Stimulated activated CD8-positive, alpha-beta memory T cell treated with anti-CD3 and anti-CD28 coated beads, Interleukin-15, amount 100 ng/mL, for 24 hours (primary cell): ENCODE measurements at regions not wholly inside any gene's neighbourhood (a gene's known extent, or its start where the extent isn't known, plus 50 kb on each side); places are given as distances from the start of the nearest gene placed in this dataset.
"Not testable (repeated sequence)": the region's sequence is repeated elsewhere in the genome, so short reads cannot be mapped to it uniquely, and the experiment has no call there.

Experiments used
- DNase-seq: peaks from one replicate; pipeline ENCODE4 v3.0.0-alpha.2; 2020; ENCODE audit warnings: low read depth

DNA sequence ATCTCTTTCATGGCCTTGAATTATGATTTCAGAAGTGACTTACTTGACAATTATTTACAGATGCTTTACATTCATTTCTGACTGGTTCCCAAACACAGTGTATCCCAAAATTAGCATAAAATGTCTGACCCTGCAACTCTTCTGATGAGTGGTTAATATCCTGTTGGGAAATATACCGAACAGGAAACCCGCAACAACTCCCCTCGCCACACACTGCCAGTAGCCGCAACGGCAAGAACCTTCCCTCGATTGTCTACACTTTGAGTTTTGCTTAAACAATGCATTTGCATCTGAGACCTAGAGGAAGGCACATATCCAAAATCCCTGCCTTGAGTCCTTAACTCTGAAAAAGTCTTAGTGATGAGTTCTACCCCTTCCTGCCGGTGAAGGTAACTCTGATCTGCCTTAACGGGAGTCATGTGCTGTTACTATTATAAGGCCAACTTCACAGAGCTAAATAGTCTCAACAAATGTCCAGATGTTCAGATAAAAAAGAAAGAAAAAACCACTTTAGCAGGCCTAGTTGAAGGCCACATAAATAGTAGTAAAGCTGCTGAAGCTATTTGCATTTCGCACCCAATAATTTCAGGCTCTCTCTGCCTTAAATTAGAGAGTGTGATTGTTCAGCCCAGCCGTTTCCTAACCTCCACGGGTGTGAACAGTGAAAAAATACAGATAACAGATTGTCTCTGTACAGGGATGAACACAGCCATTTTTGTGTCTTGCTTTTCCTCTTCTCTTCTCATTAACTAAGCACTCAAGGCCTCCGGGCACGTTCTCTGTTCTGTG, 321.1 kb downstream of the HS3ST3B1 start:
- no peak for DNase-seq

GRCh38 chr17:14619821-14620220, 318.9 kb downstream of the HS3ST3B1 start:
- no peak for DNase-seq

- DNase-seq = no peak
Observed at GRCh38 chr17:14616528-14616927, 315.6 kb downstream of the HS3ST3B1 start.

GRCh38 chr17:14605267-14605599, 304.4 kb downstream of the HS3ST3B1 start:
- DNase-seq = no peak

DNA sequence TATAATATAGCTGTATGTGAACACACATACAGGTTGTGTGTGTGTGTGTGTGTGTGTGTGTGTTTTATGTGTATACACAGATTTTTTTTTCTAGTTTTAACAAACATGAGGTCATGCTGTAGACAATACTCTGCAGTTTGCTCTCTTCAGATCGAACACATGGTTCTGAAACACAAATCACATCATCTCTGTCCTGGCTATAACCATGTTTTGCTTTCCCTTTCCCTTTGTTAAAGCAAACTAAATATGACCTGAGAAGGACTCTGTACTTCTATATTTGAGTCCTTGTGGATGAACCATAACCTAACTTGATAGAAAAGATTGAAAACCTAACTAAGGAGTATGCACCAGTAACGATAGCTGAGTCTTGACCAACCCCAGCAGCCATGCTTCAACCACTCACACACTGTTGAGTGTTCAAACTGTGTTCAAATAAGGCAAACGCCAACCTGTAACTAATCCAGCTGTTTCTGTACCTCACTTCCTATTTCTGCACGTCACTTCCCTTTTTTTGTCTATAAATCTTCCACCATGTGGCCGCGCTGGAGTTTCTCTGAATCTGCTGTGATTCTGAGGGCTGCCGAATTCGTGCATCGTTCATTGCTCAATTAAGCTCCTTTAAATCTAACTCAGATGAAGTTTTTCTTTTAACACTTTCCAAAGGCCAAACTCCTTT, 303.8 kb downstream of the HS3ST3B1 start:
- DNase-seq = no peak

DNA sequence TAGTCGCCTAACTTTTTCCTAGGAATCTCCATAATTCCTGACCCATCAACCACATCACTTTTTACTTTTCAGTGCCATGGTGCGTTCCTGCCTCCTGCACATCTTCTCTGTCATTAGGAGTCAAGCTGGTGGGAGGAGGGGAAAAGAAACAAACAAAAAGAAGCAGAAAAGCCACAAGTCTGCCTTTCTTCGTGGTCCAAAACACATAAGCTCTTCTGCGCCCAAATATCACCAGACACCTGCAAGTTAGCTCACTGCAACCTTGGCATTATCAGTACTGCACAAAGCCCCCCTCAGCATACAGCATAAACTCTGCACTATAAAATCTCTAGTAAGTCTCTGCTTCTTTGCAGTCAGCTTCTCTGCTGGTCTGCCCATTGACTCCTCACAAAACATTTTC, 295.3 kb downstream of the HS3ST3B1 start:
- DNase-seq = no peak

DNA sequence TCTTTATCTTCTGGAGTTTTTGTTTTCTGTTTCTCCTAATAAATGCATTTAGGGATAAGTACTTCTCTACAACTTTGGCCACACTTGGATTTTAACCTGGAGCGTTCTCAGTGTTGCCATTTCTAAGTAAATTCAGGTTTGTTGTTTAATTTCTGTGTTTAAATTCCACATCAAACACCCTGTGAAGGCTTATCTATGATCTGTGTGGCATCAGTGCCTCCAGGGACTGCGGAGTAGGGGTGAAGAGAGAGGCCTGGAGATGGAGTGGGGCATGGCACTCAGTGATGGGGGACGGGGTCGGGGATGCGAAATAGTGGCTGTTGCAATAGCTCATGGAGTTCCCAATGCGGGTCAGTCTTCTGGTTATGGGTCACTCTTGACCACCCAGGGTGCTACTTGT, 294.8 kb downstream of the HS3ST3B1 start:
- no peak for DNase-seq

DNA sequence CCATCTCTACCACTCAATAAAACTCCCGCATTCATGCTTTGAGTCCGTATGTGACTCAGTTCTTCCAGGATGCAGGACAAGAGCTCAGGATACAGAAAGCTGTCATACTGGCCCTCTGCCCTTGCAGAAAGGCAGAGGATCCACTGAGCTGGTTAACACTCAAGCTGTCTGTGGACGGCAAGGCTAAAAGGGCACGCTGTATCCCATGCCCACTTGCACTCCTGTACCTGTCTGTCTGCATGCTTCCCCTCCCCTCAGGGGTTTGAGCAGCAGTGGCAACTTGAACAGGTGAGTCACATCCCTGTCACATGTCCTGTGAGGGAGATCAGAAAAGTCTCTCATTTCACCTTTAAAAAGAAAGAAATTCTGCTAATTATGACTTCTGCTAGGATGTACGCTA, 293.8 kb downstream of the HS3ST3B1 start:
- no peak for DNase-seq

- DNase-seq = no peak
Observed at GRCh38 chr17:14593956-14594355, 293.1 kb downstream of the HS3ST3B1 start.

DNA sequence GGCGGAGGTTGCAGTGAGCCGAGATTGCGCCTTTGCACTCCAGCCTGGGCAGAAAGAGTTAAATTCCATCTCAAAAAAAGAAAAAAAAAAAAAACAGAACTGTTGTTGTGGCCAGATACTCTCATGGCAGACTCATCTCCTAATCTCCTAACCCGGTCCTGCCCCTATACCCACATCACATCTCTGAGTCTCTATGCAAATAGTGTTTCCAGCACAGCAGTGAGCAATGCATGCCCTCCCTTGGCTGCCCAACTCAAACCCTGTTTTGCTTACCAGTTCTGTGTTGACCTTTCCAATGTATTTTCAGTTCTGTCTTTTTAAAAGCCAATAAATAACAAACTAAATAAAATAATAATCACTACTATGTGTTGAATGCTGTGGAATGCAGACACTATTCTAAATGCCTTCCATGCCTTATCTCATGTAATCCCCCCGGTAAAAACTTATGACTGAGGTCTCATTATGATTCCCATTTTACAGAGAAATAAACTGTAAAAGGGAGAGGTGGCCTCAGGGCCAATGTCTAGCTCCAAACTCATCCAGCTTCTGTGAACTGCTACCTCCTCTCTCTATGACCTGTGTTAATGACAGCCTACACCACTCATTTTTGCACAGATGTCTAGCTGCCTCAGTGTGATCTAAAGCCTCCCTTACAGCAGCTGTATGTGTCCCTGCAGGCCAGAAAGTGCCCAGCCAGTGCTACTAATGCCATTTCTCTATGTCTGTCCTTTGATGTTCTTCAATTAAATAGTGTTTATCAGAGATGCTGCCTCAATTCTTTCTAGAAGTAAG, 289.8 kb downstream of the HS3ST3B1 start:
- DNase-seq = no peak

DNA sequence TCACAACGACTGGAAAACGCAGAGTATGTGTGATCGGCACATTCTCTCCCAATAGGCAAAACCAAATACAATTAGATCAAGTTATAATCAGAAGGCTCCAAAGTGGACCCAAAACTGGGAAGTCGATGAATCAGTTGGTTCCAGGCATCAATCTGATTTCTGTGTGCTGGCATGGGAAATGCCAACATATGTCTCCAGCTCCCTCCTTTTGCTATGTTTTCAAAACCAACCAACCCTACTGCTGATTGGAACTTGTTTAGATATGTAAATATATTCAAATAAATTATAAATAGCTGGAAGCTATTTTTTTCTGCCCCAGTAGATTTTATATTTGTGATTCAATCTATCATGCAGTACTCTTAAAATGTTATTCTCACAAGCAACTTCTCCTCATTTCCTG, 284.2 kb downstream of the HS3ST3B1 start:
- no peak for DNase-seq

DNA sequence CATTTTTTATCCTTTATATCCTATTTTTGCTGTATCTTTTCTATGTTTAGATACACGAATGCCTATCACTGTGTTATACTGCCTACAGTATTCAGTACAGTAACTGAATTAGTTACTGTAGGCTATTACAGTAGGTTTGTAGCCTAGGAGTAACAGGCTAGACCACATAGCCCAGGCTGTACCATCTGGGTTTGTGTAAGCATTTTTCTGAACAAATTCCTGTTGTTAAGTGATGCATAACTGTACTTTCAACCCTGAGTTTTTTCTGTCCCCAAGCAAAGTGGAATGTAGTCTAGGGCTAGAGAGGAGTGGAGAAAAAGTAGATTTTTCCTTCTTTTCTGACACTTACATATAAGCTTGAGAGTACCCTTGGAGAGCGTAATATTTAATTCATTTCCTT, 282.1 kb downstream of the HS3ST3B1 start:
- no peak for DNase-seq

- no peak for DNase-seq
Observed at GRCh38 chr17:14581186-14581830, 280.4 kb downstream of the HS3ST3B1 start.

GRCh38 chr17:14580499-14580898, 279.6 kb downstream of the HS3ST3B1 start:
- no peak for DNase-seq

GRCh38 chr17:14579716-14580115, 278.8 kb downstream of the HS3ST3B1 start:
- DNase-seq = no peak

DNA sequence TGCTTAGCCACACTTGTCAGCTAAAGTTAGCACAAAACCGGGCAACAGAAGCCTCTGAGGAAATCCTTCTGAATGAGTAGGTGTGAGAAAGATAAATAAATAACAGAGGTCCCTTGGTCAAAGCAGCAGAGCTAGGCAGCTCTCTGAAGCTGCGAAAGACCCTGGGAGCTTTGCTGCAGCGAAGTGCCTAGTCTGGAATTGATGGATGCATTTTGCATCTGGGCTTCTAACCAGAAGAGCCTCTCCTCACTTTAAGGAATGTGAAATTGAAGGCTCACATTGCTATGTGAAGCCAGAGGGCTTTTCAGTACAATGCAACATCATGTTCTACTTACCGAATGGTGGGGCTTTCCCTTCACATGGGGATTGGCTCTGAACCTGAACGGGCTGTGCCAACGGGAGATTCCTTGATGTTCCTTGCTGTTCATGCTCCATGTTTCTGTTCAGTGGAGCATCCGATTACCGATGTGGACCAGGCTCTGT, 274.6 kb downstream of the HS3ST3B1 start:
- DNase-seq = no peak

GRCh38 chr17:14560325-14560724, 259.4 kb downstream of the HS3ST3B1 start:
- not testable (repeated sequence) for DNase-seq

GRCh38 chr17:14559264-14560119, 258.6 kb downstream of the HS3ST3B1 start:
- no peak for DNase-seq

DNA sequence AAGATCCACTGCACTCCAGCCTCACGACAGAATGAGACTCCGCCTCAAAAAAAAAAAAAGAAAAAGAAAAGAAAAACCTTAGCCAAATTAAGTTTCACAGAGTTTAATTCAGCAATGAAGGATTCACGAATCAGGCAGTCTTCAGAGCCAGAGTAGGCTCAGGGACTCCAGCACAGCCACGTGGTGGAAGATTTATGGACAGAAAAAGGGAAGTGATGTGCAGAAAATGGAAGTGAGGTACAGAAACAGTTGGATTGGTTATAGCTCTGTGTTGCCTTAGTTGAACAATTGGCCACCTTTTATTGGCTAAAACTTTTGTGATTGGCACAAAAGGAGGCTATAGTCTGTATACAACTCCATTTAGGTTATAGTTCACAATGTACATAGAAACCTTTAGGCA, 256.6 kb downstream of the HS3ST3B1 start:
- no peak for DNase-seq

DNA sequence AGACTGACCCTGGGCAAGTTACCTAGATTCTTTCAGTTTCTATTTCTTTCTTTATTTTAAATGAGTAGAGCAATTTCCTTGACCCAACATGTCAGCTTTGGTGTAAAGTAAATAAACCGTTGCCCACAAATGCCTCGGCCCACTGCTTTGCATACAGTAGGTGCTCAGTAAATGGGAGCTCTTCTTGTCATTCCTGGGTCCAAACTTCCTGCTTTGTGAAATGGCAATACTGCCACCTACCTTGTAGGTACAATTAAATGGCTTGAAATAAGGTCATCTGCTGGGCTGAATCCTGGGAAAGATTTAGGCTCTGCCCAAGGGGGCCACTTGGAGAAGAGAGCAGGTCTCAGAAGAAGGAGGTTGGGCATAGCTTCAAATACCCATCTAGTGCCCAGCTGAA, 253.0 kb downstream of the HS3ST3B1 start:
- no peak for DNase-seq

- no peak for DNase-seq
Observed at GRCh38 chr17:14552306-14552705, 251.4 kb downstream of the HS3ST3B1 start.
